ENCODE measurements at regions not wholly inside any gene's neighbourhood (a gene's known extent, or its start where the extent isn't known, plus 50 kb on each side); places are given as distances from the start of the nearest gene placed in this dataset.
"Not testable (repeated sequence)": the region's sequence is repeated elsewhere in the genome, so short reads cannot be mapped to it uniquely, and the experiment has no call there.

DNA sequence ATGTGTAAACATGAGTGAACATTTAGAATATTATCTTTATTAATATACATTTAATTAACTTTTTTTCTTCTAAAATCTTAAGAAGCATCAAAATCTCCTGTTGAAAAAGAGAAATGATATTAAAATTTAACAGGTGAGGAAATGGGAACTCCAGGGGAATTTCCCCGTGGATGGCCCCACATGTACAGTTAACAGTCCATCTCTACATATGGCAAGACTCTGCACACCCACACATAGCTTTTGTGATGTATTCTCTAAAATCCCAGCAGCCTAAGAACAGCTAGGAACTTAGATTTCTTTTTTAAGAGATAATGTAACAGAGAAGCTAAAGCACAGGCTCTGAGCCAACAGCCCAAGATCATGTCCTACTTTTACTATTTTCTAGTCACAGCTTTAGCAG is 556.3 kb upstream of the RGMB start:
- DNase-seq, result no peak

DNA sequence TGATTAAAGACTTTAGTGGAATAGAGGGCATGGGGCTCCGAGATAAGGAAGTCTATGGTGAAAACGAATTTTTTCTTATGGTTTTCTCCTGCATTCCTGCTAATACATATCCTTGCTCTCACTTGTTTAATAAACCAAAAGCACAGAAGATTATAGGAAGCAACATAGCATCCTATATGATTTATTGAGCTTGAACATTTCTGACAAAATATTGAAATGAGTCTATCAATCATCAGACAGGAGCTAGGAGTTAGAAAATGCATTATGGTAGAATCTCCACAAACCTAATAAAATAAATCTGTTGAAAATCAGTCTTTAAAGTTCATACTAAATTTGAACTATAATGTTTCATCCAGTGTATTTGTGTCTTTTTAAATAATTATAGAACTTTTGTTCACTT is 554.6 kb upstream of the RGMB start:
- no peak for DNase-seq

DNA sequence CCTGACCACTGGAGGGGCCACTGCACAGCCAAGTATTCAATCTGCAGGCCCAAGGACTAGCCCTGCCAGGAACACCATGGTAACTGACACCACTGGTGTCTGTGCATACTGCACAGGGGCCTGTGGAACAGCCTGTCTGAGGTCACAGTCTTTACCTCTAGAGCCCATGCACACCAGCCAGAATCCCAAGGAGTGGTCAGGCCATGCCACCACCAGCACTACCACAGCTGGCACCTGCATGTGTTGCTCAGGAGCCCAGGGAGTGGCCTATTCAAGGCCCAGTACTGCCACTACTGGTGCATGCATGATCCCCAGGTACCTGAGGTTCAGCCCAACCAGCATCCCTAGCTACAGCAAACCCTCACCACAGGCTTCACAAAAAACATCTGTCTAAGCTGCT is 546.0 kb upstream of the RGMB start:
- no peak for DNase-seq

DNA sequence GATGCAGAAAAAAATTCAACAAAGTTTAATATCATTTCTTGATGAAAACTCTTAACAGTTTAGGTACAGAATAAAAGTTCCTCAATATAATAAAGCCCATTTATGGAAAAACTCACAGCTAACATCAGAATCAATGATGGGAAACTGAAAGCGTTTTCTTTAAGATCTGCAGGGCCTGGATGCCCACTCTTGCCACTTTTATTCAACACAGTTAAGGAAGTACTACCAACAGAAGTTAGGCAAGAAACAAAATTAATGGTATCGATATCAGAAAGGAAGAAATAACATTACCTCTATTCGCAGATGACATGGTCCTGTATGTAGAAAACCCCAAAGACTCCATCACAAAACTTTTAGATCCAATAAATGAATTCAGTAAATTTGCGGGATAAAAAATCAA is 542.4 kb upstream of the RGMB start:
- no peak for DNase-seq

DNA sequence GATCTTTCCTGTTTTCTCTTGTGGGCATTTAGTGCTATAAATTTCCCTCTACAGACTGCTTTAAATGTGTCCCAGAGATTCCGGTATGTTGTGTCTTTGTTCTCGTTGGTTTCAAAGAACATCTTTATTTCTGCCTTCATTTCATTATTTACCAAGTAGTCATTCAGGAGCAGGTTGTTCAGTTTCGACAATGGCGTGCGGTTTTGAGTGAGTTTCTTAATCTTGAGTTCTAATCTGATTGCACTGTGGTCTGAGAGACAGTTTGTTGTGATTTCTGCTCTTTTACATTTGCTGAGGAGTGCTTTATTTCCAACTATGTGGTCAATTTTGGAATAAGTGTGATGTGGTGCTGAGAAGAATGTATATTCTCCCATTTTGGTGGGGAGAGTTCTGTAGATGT is 535.7 kb upstream of the RGMB start:
- DNase-seq, result not testable (repeated sequence)

DNA sequence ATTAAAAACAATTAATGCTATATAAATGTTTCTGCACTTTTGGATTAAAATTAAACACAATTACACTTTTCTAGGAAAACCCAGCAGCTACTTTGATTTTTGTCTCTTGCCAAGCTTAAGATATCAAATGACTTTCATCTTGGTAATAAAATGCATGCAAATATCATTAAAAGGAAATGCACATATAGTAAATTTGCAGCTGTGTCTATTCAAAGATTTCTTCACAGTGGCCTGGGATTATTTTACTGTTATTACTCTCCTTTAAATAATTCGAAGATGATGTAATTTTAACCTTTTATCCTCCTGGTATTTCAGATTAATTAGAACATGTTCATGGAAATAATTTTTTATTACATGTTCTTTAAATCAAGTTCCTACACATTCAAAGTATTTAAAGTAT is 529.5 kb upstream of the RGMB start:
- DNase-seq, result no peak

DNA sequence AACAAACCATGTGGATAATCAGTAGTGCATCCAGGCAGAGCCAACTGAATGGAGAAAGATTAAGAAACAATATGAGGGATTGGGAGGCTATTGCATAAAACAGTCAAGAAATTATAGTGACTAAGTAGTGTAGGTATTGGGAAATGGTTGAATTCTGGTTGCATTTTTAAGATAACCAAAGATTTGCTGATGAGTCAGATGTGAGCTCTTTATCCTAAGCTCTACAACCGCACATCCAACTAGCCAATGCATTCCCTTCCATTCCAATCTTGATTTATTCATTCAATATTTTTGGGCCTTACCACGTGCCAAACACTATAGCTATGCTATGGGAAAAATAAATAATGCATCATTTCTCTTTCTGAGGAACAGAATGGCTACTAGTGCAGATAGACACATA is 524.5 kb upstream of the RGMB start:
- DNase-seq, result no peak

DNA sequence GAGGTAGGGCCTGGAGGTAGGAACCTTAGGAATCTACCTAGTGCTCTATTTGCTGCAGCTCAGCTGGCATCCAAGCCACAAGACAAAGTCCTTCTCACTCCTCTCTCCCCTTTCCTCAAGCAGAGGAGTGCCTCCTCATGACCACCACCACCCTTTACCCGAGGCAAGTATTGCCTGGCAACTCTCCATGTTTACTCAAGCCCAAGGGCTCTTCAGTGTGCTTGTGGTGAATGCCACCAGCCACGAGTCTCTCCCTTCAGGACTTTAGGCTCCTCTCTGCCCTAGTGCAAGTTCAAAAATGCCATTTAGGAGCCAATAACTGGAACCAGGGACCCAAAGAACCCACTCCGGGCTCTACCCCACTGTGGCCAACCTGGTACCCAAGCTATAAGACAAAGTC is 514.5 kb upstream of the RGMB start:
- no peak for DNase-seq

DNA sequence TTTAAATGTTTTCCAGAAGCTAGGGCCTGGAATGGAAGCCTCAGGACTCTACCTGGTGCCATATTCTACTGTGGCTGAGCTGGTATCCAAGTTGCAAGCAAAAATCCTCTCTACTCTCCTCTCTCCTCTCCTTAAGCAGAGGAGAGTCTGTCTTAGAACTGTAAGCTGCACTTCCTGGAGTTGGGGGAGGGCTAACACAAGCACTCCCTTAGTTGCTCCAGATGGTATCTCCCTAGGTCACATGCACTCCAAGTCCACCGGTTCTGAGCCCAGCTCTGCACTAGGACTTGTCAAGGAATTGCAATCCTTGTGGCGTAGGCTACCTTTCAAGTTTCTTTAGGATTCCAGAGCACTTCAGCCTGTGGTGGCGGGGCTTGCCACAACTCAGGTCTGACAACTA is 513.9 kb upstream of the RGMB start:
- DNase-seq, result no peak

DNA sequence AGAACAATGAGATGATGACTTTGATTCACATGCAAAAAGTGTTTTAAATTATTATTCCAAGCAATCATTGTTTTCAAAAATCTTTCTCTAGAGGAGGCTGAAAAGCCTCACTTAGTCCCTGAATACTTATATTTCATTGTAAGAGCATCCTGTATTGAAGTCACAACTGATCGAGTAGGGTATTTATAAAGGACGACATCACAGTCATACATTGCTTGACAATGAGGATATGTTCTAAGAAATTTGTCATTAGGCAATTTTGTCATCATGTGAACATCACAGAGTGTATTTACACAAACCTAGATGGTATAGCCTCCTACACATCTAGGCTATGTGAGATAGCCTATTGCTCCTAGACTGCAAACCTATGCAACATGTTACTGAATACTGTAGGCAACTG is 510.4 kb upstream of the RGMB start:
- no peak for DNase-seq

DNA sequence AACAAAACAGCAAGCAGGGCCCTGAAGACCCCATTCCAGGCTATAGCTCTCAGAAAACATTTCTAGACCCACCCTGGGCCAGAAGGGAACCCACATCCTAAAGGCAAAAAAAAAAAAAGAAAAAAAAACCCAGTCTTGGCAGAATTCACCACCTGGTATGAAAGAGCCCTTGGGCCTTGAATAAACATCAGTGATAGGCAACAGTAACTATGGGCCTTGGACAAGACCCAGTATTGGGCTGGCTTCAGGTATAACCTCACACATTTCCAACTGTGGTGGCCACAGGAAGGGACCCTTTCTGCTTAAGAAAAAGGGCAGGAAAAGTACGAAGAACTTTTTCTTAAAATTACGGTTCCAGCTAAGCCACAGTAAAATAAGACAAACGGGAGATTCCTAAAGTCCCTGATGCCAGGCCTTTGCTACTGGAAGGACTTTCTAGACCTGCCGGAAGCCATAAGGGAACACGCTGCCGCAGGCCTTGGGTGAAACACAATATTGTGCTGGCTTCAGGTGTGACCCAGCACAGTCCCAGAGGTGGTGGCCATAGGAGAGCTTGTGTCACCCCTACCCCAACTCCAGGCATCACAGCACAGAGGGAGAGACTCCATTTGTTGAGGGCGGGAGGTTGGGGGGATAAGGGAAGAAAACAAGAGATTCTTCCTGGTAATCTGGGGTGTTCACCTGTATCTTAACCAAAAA is 505.2 kb upstream of the RGMB start:
- no peak for DNase-seq

DNA sequence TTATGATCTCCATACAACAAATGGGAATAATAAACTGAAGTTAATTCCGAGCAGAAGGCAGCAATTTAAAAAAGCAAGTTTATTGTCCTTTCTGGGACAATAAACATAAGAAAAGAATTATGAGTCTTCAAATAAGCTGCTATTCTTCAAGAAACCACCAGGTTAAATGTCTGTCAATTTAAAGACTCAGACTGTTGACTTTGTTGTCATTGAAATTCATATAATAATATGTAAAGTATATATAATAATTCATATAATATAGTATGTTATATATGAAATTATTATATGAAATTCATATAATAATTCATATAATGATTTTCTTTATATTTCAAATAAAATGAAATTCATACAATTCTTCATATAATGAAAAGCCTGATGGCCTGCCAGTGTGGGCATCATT is 497.5 kb upstream of the RGMB start:
- DNase-seq, result no peak

DNA sequence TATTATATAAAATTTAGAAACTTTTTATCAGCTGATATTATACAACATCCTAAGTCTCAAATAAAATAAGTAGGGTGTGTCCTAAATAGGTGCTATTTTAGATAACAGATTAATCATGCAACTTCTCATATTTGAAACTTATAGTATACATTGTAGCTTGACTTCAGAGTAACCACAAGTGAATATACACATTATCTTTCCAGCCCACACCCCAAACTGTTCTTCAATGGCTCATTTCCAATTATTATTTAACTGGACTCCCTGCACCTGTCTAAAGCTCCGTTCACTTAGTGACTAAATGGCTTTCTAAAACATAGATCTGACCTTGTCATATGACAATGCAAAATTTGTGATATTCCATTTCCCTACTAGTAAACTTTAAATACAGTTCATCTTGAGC is 490.9 kb upstream of the RGMB start:
- DNase-seq, result no peak

DNA sequence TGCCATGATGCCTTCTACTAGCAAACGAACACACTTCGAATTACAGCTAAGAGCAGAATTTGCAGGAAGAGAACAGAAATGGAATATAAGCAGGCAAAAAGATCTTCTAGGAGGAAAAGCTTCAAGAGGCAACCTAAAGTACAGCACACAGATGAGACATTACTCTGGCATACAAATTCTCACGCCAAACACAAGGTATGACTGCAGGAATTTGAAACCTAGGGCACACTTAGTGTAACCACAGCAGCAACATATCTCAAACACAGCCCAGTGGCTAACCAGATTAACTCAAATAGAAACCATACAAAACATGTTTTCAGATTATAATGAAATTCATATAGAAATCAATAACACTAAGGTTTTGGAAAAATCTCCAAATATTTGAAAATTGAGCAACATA is 481.0 kb upstream of the RGMB start:
- DNase-seq, result no peak

DNA sequence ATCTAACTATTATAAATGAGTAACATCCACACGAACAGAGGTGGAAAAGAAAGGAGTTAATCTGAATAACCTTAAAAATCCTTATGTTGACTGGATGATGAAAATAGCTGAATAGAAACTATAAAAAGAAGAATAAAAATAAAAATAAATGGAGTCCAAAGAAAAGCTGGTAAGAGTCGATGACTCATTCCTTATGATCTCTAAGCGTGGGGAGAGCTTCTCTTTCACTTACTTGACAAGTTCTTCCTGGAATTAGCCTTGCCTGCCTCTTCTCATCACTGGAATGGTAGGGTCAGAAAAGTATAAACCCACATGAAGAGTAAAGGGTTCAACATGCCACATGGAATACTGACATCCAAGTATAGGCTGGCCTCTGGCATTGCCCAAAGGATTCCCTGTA is 477.0 kb upstream of the RGMB start:
- no peak for DNase-seq

DNA sequence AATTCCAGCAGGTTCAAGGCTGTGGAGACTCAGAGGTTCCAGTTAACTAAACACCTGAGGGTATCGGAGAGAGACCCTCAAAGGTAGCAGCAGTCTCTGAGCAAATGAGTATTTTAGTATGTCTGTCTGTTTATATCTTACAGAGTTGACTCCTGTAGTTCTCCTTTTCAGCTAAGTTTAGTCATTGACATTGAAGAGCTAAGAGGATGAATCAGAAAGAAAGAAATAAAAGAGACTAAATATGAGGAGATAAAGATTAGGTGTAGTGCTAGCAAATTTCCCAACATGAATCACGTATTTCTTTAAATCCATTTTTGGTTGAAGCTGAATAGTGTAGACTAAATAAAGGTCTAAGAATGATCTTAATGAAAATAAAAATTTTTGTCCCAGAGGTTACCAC is 474.0 kb upstream of the RGMB start:
- no peak for DNase-seq

DNA sequence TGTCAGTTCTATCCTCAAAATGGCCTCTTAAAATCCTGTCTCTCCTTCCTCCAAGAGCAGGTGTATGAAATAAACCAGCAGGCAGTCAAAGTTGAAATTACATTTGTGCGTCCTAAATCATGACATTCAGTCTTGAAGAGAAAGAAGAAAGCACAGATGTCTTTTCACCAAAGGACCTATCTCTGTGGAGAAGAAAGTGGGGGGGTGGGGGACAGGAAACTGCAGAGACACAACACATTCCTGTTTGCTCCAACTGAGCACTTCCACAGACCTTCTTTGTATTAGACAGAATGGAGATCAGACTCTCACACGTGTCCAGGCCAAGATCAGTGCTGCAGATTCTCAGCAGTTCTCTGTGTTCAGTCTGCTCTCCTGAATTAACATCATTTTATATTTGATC is 471.9 kb upstream of the RGMB start:
- DNase-seq, result peak in 3 of 14 donors; percentile 2 to 10 (median 4)

DNA sequence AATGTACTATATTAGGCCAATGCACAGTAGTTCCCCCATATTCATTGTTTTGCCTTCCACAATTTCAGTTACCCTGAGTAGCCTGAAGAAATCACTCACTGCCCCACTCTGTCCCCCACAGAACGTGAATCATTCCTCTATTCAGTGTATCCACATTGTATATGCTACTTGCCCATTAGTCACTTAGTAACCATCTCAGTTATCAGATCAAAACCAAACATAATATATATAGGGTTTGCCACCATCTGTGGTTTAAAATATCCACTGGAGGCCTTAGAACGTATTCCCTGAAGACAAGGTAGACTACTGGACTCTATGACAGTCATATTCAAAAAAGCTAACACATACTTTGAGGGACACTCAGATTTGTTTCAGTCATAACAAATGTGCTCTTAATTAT is 465.7 kb upstream of the RGMB start:
- no peak for DNase-seq

DNA sequence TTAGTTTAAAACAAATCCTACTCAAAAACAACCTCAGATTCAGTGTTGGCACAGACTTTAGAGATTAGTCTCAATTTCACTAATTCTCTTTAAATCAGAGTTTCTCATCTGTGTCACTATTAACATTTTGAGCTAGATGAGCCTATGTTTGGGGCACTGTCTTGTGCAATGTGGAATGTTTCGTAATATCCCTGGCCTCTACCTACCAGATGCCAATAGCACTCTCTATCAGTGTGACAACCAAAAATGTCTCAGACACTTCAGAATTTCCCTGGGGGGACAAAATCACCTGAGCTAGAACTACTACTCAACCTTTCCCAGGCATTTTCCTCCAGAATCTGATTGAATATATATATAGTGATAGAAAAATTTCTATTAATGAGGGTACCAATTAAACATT is 465.2 kb upstream of the RGMB start:
- DNase-seq, result no peak

DNA sequence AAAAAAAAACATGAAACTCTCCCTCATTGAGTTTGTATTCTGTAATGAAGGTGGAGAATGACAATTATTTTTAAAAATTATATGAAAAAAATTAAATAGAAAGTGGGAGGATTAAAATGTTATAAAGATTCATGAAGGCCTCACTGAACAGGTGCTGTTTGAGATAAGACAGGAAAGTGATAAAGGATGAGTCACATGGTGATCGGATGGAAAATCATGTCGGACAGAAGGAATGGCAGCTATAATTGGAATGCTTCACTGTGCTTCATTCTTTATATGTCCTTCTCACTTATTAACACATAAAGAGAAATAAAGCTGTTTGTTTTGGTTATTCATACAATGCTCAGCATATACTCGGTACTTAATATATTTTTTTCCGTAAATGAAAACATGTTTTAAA is 464.5 kb upstream of the RGMB start:
- DNase-seq, result no peak

DNA sequence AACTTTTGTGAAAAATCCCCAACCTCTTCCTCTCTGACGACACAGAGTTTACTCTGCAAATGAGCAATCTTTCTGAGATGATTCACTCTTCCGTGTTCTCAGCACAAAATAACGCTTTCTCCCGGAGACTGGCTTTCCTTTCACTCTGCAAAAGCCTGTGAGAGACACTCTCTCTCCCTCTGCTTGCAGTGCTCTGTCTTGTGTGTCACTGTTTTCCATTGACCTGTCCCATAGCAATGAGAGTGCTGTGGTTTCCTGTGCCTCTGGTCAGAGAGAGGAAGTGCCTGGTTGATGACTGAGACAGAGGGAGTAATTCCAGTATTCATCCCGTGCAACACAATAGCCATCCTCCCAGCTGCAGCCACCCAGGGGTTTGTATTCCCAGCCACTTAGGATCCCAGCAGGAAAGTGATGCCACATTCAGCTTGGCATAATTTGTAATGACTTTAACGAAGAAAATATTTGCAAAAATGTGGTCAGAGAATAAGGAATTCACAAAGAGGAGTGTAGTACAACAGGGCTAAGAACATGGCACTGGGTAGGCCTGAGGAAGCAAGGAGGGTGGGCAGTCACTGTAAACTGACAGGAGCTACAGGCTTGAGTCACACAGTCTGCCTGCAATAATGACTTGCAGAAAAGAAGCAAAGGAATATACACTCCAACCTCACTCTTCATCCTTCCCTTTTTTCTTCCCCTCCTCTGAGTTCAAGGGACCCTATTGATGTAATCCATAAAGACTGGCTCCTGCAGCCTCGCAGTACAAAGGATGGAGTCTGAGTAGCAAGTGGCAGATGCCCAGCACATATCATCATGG is 463.5 kb upstream of the RGMB start:
- DNase-seq, result peak in 8 of 14 donors; percentile 4 to 50 (median 28)

DNA sequence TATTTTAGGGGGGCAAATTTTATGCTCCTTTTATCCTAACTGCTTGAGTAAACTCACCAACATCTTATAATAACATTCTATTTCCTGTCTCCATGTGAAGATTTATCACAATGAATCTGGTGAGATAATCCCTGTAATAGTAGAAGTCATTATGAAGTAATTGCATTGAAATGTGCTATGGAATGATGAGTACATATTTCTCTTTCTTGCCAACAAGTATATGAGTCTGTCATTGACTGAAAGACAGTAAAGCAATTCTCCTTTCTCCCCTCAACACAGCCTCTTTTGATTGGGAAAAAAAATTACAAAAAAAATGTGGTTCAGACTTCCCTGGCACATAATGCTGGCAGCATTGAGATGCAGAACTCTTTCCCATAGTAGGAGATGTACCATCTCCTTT is 459.2 kb upstream of the RGMB start:
- DNase-seq, result no peak

DNA sequence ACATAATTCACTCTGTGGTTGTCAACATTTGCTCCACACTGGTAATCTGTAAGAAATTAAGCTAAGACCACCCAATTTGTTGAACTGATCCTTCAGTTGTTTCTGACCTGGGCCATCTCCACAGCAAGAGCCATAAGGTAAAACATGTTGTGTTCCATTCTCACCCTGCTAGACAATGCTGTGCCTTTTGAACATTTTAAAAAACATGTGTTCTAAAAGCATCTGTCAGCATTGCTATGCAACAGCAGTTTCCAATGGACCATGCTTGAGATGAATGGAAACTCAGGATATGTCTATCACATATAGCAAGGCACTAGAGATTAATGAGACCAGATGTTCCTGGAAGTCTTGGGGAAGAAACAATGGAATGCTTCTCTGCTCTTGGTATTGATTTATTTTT is 455.1 kb upstream of the RGMB start:
- no peak for DNase-seq

DNA sequence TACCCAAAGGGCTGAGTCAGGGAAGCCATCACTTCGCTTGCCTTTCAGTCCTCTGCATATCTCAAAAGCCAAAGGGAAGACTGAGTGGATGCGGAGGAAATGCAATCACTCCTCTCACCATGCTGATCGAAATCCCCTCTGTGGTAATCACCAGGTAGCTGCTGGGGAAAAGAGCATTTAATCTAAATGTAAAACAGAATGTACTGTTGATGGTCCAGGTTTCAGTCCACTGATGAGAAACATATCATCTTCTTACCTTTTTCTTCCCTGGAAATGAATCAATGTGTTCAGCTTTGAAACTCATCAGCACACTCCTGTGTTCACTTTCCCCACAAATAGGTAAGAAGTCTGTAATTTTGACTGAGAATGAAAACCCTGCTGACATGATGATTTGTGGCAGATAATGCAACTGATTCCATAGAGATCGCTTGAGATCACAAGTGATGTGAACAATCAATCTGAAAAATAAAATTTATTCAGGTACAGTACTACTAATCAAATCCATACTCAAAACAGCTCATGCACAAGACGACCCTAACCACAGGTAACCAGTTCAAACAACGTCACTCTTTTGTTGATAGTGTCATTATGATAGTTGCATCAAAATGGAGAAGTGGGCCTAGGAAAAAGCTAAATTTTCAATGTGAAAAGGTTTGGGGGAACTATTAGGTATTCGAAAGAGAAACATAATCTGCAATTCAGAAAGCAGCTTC is 454.0 kb upstream of the RGMB start:
- no peak for DNase-seq
